ENCODE measurements at regions not wholly inside any gene's neighbourhood (a gene's known extent, or its start where the extent isn't known, plus 50 kb on each side); places are given as distances from the start of the nearest gene placed in this dataset.

DNA sequence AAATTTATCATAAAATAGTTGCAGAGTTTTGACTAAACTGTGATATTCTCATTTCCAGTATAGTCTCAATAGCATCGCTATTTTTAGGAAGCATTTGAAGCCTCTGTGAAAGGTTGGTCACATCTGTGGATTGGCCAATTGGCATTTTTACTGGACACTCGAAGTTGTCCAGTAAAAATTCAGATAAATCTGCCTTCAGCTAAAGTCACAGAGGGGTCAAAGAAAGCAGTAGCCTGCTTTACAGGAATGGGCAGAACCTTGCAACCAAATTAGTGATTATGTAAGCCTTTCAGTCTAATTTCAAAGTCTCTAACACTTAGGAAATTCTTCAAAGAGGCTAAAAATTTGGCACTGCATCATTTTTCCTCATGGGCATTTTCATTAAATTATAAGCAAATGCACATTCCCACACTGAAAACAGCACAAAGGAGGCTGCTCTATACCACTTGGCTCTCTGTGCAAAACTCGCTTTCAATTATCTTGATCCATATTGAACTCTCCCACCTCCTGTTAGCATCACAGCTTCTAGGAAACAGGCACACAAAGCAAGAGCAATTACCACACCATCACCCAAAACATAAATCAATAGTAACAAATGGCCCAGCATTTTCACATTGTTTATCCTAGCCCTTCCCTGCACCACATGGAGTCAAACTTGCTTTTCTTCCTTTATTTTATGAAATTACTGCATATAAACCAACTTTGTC lies 318.5 kb upstream of the DUSP10 start:
- no peak overlapping the region for H3K27ac ChIP-seq (ENCODE audit: low read depth, low read length)
- 0 out of 4 replicates have a peak, but pooled peaks cover 0 to 4% of the 10 kb centered on the region in 2 experiments for H3K9me3 ChIP-seq (ENCODE audit: control insufficient read depth in 1 of 2, insufficient read depth in 1 of 2, low read depth in 1 of 2, low read length in 2 of 2)
- no peak overlapping the region for H3K9ac ChIP-seq (ENCODE audit: low read length)
- no peaks in the 10 kb centered on the region for H3K36me3 ChIP-seq (ENCODE audit: control insufficient read depth in 1 of 2, insufficient read depth in 2 of 2, low read length in 2 of 2)
- ChIA-PET RAD21 (ENCODE audit: low non-redundant PET in 1 of 2, low total read pairs in 2 of 2, uncharacterized antibody in 2 of 2, unreplicated experiment in 2 of 2) (no interaction called here), POLR2A (no interaction called here), CTCF (no interaction called here)
- no peak overlapping the region for H3K4me3 ChIP-seq (replicated peaks in 1 of 2; ENCODE audit: low read depth in 1 of 2, low read length in 2 of 2)
- no peak for DNase-seq (ENCODE audit: low read depth, low spot score)
- H3K27me3 ChIP-seq (ENCODE audit: insufficient read depth, low read length), result no peaks in the 10 kb centered on the region
- TF ChIP-seq SP1 (IDR thresholded peaks at IDR 0.05; ENCODE audit: low read depth) (no peak), TCF7L2 (IDR thresholded peaks at IDR 0.05; ENCODE audit: borderline replicate concordance, extremely low read depth, insufficient read depth, insufficient read length) (no peak), ZNF274 (IDR thresholded peaks at IDR 0.05; ENCODE audit: low read depth, low read length) (no peak), POLR2AphosphoS5 (IDR thresholded peaks at IDR 0.05; ENCODE audit: low read depth, low read length) (no peak), FOSL1 (IDR thresholded peaks at IDR 0.05; ENCODE audit: low read depth) (no peak), EZH2 (IDR thresholded peaks at IDR 0.05) (no peak), YY1 (IDR thresholded peaks at IDR 0.05; ENCODE audit: extremely low read depth, insufficient replicate concordance, low read depth, low read length) (no peak), JUND (IDR thresholded peaks at IDR 0.05) (no peak), EZH2phosphoT487 (IDR thresholded peaks at IDR 0.05; ENCODE audit: borderline replicate concordance) (no peak), POLR2A (IDR thresholded peaks at IDR 0.05; ENCODE audit: borderline replicate concordance, extremely low read depth, insufficient read depth, insufficient read length) (no peak), SIN3A (IDR thresholded peaks at IDR 0.05; ENCODE audit: low read depth) (no peak), ZFX (IDR thresholded peaks at IDR 0.05) (no peak), RAD21 (IDR thresholded peaks at IDR 0.05; ENCODE audit: low read depth) (no peak), CBX3 (IDR thresholded peaks at IDR 0.05; ENCODE audit: low read depth) (no peak)
- TF ChIP-seq, protein P1, sequence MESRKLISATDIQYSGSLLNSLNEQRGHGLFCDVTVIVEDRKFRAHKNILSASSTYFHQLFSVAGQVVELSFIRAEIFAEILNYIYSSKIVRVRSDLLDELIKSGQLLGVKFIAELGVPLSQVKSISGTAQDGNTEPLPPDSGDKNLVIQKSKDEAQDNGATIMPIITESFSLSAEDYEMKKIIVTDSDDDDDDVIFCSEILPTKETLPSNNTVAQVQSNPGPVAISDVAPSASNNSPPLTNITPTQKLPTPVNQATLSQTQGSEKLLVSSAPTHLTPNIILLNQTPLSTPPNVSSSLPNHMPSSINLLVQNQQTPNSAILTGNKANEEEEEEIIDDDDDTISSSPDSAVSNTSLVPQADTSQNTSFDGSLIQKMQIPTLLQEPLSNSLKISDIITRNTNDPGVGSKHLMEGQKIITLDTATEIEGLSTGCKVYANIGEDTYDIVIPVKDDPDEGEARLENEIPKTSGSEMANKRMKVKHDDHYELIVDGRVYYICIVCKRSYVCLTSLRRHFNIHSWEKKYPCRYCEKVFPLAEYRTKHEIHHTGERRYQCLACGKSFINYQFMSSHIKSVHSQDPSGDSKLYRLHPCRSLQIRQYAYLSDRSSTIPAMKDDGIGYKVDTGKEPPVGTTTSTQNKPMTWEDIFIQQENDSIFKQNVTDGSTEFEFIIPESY (IDR thresholded peaks at IDR 0.05; ENCODE audit: extremely low read depth, insufficient replicate concordance, low read length), result no peak
- TF ChIP-seq, protein P2, sequence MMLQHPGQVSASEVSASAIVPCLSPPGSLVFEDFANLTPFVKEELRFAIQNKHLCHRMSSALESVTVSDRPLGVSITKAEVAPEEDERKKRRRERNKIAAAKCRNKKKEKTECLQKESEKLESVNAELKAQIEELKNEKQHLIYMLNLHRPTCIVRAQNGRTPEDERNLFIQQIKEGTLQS (IDR thresholded peaks at IDR 0.05), result no peak
- TF ChIP-seq, protein P3, sequence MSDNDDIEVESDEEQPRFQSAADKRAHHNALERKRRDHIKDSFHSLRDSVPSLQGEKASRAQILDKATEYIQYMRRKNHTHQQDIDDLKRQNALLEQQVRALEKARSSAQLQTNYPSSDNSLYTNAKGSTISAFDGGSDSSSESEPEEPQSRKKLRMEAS (IDR thresholded peaks at IDR 0.05), result no peak
- BruUV-seq (replicated peaks), result no TSS peak
- H3K4me2 ChIP-seq (ENCODE audit: low read length), result no peak overlapping the region
- no peak for ATAC-seq
- H4K20me1 ChIP-seq (ENCODE audit: insufficient read depth), result no peaks in the 10 kb centered on the region
- H3K4me1 ChIP-seq (ENCODE audit: control insufficient read depth in 1 of 2, insufficient read depth in 2 of 2, low read length in 2 of 2), result no peaks in the 10 kb centered on the region
- H3K9me2 ChIP-seq (ENCODE audit: insufficient read depth), result no peaks in the 10 kb centered on the region
- intact Hi-C loops (cut with micrococcal nuclease), result no loop called here
- H2AFZ ChIP-seq (ENCODE audit: low read depth, low read length, poor library complexity, severe bottlenecking), result no peak overlapping the region
- H3K79me2 ChIP-seq (ENCODE audit: insufficient read depth, low read length), result no peaks in the 10 kb centered on the region

Measured in HCT116 (cell line).